Upper lobe of right lung (tissue), 1 donor: ENCODE measurements at regions not wholly inside any gene's neighbourhood (a gene's known extent, or its start where the extent isn't known, plus 50 kb on each side); places are given as distances from the start of the nearest gene placed in this dataset.

Source experiments
- ATAC-seq: fragments of 200-7000 bp; cut with Tn5 transposase; one replicate; pipeline ENCODE4 v1.9.1; 2020; ENCODE audit warnings: mild to moderate bottlenecking, moderate library complexity
- DNase-seq: peaks from one replicate; pipeline ENCODE4 v3.0.0-alpha.2; 2020
- H3K27ac ChIP-seq: fragments of 200-600 bp; one replicate; pipeline ENCODE4 v1.8.0; 2022
- H3K27me3 ChIP-seq: fragments of 200-600 bp; one replicate; pipeline ENCODE4 v1.8.0; 2022; ENCODE audit warnings: mild to moderate bottlenecking
- H3K36me3 ChIP-seq: fragments of 200-600 bp; one replicate; pipeline ENCODE4 v1.8.0; 2022
- H3K4me1 ChIP-seq: fragments of 200-600 bp; one replicate; pipeline ENCODE4 v1.8.0; 2022
- H3K4me3 ChIP-seq: fragments of 200-600 bp; one replicate; pipeline ENCODE4 v1.8.0; 2022; ENCODE audit warnings: mild to moderate bottlenecking
- H3K9me3 ChIP-seq: fragments of 200-600 bp; one replicate; pipeline ENCODE4 v1.8.0; 2022
- CTCF ChIP-seq: fragments of 200-600 bp; IDR thresholded peaks from one replicate; pipeline ENCODE4 v1.8.0; 2022; ENCODE audit warnings: antibody characterized with exemption
- intact Hi-C: fragments of 100-400 bp; cut with DNase I; formaldehyde crosslinking; loops from one replicate; pipeline ENCODE4 v1.11.0; 2022
- donor health status: DM: no; HTN: yes; CAD: no; lungs with severe emphysema.

DNA sequence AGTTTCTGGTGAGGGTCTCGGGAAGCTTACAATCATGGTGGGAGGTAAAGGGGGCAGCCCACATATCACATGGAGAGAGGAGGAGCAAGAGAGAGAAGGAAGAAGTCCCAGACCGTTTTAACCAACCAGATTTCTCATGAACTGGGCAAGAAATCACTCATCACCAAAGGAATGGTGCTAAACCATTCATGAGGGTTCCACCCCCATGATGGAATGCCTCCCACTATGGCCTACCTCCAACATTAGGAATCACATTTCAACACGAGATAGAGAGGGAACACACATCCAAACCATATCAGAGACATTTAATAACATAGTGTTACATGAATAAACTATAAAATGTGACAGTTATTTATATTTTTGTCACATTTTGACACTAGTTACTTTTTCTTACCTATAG lies 214.8 kb upstream of the MAGI2 start:
- intact Hi-C loops: no loop called here
- no peak for ATAC-seq

GRCh38 chr7:79666472-79666871 lies 213.0 kb upstream of the MAGI2 start:
- Histone ChIP-seq H3K27ac (no peak overlapping the region), H3K4me1 (no peaks in the 10 kb centered on the region), H3K9me3 (no peaks in the 10 kb centered on the region), H3K4me3 (no peak overlapping the region), H3K36me3 (no peaks in the 10 kb centered on the region), H3K27me3 (no peaks in the 10 kb centered on the region)
- TF ChIP-seq CTCF: no peak
- DNase-seq: no peak
- ATAC-seq: no peak
- intact Hi-C loops: no loop called here

More for the DNA sequence above, 214.8 kb upstream of the MAGI2 start:
- no peaks in the 10 kb centered on the region for H3K4me1 ChIP-seq
- no peaks in the 10 kb centered on the region for H3K27me3 ChIP-seq
- H3K36me3 ChIP-seq: no peaks in the 10 kb centered on the region
- H3K9me3 ChIP-seq: no peaks in the 10 kb centered on the region
- no peak for TF ChIP-seq CTCF
- H3K4me3 ChIP-seq: no peak overlapping the region
- no peak for DNase-seq
- no peak overlapping the region for H3K27ac ChIP-seq

- Histone ChIP-seq H3K4me1 (no peaks in the 10 kb centered on the region), H3K27me3 (no peaks in the 10 kb centered on the region), H3K9me3 (no peaks in the 10 kb centered on the region), H3K4me3 (no peak overlapping the region), H3K36me3 (no peaks in the 10 kb centered on the region), H3K27ac (no peak overlapping the region)
- TF ChIP-seq CTCF: no peak
- ATAC-seq (no peak), DNase-seq (no peak)
- intact Hi-C loops: no loop called here
Observed at GRCh38 chr7:79664884-79665676, 211.6 kb upstream of the MAGI2 start.

GRCh38 chr7:79658304-79658703 lies 204.8 kb upstream of the MAGI2 start:
- ATAC-seq (no peak), DNase-seq (no peak)
- H3K4me1 ChIP-seq: no peaks in the 10 kb centered on the region
- H3K36me3 ChIP-seq: no peaks in the 10 kb centered on the region
- H3K27ac ChIP-seq: no peak overlapping the region
- H3K4me3 ChIP-seq: no peak overlapping the region
- no peak for TF ChIP-seq CTCF
- H3K27me3 ChIP-seq: no peaks in the 10 kb centered on the region
- H3K9me3 ChIP-seq: no peaks in the 10 kb centered on the region
- intact Hi-C loops: no loop called here

GRCh38 chr7:79653136-79653631 lies 199.7 kb upstream of the MAGI2 start:
- no peak for DNase-seq
- intact Hi-C loops: no loop called here
- no peaks in the 10 kb centered on the region for H3K36me3 ChIP-seq
- no peaks in the 10 kb centered on the region for H3K4me1 ChIP-seq
- no peak for TF ChIP-seq CTCF
- no peak overlapping the region for H3K4me3 ChIP-seq
- ATAC-seq: no peak
- H3K27ac ChIP-seq: no peak overlapping the region
- no peaks in the 10 kb centered on the region for H3K9me3 ChIP-seq
- H3K27me3 ChIP-seq: no peaks in the 10 kb centered on the region
